ENCODE measurements at regions not wholly inside any gene's neighbourhood (a gene's known extent, or its start where the extent isn't known, plus 50 kb on each side); places are given as distances from the start of the nearest gene placed in this dataset.
"Not testable (repeated sequence)": the region's sequence is repeated elsewhere in the genome, so short reads cannot be mapped to it uniquely, and the experiment has no call there.

DNA sequence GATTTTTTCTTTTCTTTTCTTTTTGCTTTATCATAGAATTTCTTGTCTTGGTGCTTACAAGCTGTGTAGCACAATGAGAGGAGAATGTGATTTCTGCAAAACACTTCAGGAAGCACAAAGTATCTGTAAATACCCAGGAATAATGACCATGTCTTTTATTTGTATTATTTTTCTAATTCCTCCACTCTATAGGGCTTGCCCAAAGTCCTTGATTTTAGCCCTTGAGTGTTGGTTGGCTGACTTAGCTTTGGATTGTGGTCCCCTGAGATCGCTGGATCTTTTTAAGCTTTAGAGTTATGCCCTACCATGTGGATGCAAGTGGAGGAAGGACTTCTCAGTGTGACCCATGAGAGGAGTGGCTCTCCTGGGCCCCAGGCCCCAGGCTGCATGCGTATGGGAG, 52.2 kb downstream of the HOXC4 start:
- not testable (repeated sequence) for DNase-seq (ENCODE audit: low spot score)

DNA sequence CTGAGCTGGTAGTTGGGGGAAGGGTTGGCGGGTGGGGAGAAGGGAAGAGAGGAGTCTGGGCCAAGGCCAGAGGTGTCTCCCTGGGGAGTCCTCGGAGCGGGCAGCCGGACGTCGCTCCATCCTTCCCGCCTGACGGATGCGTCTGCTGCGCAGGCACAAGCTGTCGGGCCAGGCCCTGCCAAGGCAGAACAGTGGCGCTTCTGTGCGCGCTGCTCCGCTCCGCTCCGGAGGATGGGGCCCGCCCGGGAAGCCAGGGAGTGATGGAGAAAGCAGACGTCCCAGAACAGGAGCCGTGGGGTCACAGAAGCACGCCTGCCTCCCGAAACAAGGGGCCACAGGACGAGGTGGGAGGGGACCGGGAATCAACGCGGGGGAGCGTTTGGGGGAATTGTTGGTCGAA, 52.6 kb downstream of the HOXC4 start:
- not testable (repeated sequence) for DNase-seq (ENCODE audit: low spot score)

DNA sequence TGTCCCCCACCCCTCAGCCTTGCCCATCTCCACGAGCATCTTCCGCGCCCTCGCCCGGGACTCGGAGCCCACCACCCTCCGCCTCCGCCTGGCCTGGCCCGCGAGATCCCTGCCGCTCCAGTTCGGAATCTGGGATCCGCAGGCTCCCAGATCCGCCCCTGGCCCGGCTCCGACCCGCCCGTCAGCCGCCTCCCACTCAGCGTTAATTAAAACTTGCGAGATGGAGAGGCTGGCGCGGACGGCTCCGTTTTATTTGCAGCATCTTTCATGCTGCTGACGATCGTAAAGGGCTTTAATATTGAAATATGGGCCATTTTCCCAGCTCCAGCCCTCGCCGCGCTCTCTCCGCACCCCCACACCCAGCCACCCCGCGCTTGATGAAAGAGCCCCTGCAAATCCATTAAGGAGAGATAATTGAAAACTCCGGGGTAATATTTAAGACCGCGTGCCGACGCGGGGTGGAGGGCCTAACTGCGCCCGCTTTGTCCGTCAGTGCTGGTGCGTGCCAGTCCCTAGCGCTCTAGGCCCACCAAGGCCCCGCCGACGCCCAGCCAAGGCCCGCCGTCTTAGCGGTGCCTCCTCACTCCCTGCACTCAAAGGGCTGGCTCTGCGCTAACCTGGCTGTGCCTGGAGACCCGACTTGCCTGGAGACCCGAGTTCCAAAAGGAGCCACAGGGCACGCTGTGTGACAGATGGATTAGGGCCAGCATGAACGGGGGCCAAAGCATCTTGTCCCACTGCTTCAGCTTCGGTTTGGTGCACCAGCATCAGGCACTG, 53.4 kb downstream of the HOXC4 start:
- not testable (repeated sequence) for DNase-seq (ENCODE audit: low spot score)

- not testable (repeated sequence) for DNase-seq (ENCODE audit: low spot score)
These were observed 58.7 kb downstream of the HOXC4 start for GRCh38 chr12:54112336-54112735.

GRCh38 chr12:54116055-54116454, 62.4 kb downstream of the HOXC4 start:
- DNase-seq (ENCODE audit: low spot score), result peak; percentile 32

DNA sequence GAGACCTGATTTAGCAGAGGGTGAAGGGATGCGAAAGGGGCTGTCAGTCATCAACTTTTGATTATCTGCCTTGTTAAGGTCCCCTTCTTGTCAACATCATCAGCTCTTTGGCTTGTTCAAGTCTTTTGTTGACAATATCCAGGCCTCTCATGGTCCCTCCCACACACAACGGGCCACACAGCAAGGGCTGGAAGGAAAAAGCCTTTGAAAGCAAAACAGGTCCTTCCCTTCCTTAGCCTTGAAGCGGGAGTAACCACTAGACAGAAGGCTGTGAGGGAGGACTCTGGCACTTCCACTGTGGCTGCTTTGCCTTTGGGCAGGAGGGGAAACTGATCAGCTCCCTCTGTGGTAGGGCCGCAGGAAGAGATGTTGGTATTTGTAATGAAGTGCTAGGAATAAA, 63.8 kb downstream of the HOXC4 start:
- DNase-seq (ENCODE audit: low spot score), result not testable (repeated sequence)

- not testable (repeated sequence) for DNase-seq (ENCODE audit: low spot score)
These were observed 65.4 kb downstream of the HOXC4 start for GRCh38 chr12:54119082-54119481.

DNA sequence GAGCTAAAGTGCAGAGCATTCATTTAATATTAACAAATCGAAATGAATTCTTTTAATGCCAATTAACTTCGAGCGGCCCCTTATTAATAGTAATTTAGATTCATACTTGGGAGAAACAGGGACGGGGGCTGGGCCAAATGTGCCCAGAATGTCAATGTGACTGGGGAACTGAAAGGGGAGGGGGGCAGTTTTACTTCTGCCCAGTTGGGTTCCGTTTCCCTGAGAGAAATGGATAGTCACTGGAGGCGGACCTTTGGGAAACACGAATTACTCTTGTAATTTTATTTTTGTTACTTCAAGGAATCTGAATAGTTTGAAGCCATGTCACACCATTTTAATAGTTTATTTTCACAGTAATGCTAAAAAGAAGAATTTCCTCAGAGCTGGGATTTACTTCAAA, 64.8 kb downstream of the SMUG1 start:
- peak; percentile 46 for DNase-seq (ENCODE audit: low spot score)

DNA sequence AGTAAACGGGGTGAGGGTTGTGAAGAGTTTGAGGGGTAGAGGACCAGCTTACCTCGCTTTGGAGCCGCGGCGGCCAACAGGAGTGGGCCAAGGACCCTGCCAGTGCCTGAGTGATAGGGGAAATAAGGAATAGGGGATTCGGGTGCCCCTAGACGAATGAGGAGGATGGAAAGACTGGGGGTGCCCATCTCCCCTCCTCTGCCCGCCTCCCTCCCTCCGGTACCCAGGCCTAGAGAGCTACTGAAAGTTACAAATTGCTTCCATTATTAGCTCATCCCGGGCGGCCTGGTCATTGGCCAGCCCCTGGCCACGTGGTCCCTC, 63.1 kb downstream of the SMUG1 start:
- DNase-seq (ENCODE audit: low spot score), result not testable (repeated sequence)

- peak; percentile 39 for DNase-seq (ENCODE audit: low spot score)
These were observed 62.6 kb downstream of the SMUG1 start for GRCh38 chr12:54126029-54126695.

DNA sequence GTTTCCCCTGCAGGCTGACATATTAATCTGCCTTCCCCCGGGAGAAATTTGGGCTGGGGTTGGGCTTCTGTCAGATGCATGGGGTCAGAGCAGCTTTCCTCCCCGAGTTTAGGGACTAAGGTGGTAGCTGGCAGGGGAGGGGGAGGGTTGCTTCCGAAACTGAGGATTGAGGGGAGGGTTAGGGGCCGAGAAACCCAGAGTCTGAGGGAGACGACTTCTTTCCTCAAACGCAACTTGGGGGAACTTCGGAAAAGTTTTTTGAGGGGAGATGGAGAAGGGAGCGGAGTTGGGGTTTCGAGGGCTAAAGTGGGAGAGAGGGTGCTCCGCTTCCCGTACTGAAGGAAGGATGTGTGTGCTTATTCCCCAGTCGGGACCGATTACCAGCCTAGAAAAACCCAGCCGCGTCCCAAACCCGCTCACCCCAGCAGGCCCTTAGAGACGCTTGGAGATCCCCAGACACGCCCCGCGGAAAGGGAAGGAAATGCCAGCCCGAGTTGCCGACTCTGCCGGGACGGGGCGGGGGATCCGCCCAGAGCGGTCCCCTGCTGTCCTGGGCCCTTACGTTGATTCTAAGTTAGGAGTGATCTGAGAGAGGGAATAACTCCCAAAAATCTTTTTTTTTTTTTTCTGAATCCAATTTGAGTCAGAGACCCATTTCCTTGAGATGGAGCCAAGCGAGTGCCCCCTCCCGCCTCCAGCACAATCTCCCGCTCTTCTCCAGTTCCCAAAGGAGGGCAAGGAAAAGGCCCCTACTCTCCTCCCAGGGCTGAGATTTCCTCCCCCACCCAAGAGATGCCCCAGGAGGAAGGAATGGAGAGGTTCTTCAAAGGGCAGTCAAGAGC, 61.9 kb downstream of the SMUG1 start:
- DNase-seq (ENCODE audit: low spot score), result peak; percentile 48

DNA sequence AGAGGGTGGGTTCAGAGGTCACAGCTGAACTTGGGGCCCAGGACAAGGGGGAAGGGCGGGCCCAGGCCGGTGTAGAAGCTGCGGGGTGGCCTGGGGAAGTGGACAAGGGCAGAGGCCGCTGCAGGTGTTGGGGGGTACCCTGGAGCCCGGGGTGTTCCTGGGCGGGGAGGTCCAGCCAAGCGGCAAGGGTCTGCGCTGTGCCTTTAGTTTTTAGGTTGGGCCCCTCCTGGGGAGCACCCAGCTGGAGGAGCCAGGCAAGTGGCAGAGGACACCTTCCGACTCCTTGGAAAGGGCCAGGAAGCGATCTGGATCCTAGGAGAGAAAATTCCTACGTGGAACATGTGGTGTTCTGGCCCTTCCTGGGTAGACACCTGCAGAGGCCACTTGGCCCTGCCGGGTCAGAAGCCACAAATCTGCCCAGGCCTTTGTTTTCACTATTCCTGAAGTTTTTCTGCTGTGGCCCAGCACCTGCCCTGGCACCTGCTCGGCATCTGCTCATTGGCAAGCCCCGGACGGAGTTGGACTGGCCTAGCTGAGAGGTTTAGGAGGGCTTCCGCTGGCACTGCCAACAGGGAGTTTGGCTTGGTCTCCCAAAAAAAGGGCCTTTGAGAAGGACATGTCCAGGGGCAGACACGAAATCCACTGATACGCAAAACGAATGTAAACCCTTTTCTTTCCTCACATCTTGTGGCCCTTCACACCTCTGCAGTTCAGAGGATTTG, 61.1 kb downstream of the SMUG1 start:
- no peak for DNase-seq (ENCODE audit: low spot score)

DNA sequence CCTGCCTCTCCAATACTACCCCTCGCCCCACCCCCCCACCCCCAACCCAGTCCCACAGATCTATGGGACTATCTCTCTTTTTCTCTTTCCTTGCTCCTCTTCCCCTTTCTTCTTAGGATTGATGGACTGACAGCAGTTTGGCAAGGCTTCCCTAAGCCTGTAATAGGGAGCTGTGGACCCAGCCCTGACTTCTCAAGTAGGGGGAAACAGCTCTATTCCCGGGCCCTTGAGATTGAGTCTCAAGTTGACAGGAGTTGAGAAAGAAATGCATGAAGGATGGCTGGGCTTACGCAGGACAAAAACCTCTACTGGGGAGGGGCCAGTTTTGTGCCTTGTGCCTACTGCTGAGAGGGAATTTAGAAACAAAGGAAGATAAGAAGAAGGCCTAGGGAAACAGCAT, 60.4 kb downstream of the SMUG1 start:
- no peak for DNase-seq (ENCODE audit: low spot score)

DNA sequence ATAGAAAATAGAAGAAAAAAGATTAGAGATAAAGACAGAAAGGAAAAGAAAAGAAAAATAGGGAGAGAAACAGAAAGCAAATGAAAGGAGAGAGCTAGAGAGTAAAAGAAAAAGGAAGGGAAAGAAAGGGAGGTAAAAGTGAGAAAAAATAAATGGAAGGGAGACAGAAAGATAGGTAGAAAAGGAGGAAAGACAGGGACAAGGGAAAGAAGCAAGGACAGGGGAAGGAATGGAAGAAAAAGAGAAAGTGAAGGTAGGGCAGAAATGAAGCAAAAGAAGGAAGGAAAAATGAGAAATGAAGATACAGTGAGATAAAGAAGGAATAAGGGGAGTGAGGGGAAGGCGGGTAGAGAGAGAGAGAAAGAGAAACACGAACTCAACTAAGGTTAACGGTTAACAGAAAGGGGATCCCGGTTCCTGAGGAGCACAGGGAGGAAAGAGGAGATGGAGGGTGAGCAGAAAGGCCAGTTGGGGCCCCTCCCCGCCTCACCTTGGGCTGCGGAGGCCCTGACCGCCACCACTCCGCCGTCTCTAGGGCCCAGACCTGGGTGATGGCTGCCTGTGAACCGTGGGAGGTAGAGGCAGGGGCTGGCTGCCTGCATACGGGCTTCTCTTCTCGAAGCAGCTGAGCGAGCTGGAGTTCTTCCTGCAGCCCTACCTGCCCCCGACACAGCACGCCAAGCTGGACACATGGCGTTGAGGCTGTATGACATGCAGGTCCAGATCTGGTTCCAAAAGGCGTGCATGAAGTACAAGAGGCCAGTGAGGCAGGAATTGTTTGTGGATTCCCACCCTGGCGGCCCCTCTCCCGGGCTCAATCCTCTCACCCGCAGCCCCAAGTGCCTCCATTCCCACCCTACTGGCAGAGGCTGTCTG, 59.5 kb downstream of the SMUG1 start:
- DNase-seq (ENCODE audit: low spot score), result no peak

Data from pons (tissue), 1 donor.